GM19351 (cell line): ENCODE measurements at regions not wholly inside any gene's neighbourhood (a gene's known extent, or its start where the extent isn't known, plus 50 kb on each side); places are given as distances from the start of the nearest gene placed in this dataset.
"Not testable (repeated sequence)": the region's sequence is repeated elsewhere in the genome, so short reads cannot be mapped to it uniquely, and the experiment has no call there.

Experiments
- ATAC-seq: cut with Tn5 transposase; IDR thresholded peaks from one replicate; pipeline ENCODE4 v1.9.1; 2021; ENCODE audit warnings: mild to moderate bottlenecking, moderate library complexity; ENCODE audit not compliant: unreplicated experiment

DNA sequence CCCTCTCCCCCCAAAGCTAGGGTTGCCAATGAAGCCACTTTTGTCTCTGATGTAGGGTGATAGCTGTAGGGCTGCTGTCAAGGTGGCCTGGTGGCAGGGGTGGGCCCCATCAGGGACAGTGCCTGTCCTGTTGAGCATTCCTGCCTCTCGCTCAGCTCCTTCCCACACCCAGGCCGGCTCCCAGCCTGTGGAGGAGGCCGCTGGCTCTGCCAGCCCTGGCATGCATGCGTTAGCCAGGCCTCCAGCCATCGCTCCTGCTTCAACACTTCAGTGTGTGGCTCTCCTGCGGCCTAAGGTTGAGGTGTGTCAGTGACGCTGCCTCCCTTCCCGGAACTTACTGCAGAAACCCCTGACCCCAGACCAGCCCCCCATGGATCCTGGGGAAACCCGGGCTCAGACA, 194.5 kb downstream of the TBC1D2B start:
- not testable (repeated sequence) for ATAC-seq

DNA sequence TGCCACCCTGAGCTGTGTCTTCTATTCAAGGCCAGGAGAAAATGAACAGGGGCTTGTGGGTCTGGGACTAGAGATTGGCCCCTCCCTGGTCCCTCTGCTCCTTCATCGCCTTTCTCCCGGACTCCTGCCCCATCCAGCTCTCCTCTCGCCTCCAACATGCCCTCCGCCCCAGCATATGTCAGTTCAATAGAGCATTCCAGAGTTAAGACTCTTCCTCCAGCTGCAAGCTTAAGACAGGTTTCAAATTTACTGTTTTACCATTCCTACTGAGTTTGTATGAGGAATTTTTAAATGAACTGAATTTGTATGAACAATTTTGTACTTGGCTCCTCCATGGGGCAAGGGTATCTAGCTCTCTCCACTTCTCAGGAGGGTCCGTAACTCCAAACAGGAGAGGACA, 195.6 kb downstream of the TBC1D2B start:
- no peak for ATAC-seq

GRCh38 chr15:77881535-77881934, 196.0 kb downstream of the TBC1D2B start:
- not testable (repeated sequence) for ATAC-seq

DNA sequence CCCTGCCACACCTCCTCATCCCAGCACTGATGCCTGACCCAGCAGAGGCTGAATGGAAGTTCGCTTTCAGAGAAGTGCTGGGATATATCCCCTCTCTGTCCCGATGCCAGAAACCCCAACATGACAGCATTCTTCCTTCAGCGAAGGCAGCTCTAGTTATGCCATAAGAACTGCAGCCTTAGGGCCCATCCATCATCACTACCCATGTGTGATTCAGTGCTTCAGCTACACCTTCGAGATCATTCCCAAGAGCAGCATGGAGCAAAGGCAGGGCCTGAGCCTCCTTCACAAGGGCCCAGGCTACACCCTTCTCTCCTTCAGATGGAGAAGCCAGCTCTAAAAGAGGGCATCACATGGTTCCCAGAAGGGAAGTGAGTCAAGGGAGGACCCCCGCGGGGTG, 198.0 kb downstream of the TBC1D2B start:
- not testable (repeated sequence) for ATAC-seq

GRCh38 chr15:77877869-77878577, 199.5 kb downstream of the TBC1D2B start:
- no peak for ATAC-seq

DNA sequence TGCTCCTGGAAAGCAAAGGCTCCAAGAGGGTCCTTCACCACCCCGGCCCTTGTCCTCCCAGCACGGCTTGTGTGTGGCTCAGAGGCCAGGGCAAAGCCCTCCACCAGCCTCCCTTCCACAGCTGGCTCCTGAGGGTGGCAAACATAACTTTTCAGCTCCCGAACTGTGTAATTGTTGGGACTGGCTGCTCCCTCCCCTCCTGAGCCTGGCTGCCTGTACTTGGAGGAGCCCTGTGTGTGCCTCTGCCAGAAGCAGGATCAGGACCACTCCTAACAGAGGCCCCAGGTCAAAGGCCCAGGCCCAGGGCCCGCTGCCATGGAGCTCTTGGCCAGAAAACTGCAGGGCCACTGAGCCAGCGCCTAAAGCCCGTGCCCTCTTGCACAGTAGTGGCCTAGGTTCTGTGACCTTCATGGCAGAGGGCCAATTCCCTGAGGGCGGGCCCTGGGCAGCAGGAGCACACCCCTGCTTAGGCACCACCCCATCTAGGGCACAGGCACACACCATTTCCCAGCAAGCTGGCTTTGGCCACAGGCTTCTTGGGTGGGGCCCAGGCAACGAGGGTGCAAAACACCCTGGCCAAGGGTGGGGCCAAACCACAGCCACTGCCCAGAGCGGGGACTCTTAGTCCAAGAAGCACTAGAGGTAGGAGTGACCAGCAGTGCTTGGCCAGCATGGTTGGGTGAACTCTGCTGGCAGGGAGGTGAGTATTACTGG, 201.2 kb downstream of the TBC1D2B start:
- not testable (repeated sequence) for ATAC-seq

DNA sequence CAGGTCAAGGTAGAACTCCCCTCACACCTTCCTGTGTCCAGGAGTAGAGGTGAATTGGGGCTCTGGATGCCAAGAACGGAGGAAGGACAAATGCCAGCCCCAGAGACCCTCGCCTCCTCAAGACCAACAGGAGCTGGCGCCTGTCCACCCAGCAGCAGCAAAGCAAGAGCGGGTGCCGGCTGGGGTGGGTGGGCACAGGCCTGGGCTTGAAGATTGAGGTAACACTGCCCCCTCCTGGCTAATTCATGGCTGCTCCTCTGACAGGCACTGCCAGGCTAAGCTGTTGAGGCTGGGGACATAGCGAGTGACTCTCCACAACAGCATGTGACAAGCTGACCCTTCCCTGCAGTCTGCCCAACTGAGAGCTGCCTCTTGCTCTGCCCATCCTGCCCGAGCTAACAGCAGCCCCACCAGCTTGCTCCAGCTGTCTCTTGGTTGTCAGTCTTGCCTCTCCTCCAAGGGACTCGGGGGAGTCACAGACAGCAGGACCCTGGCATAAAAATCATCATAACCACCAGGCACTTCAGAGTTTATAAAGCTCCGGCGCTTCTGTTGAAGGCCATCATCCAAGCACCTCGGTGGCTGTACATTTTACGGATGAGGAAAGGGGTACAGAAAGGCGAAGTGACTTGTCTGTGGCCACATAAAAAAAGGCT, 202.3 kb downstream of the TBC1D2B start:
- ATAC-seq: not testable (repeated sequence)

- ATAC-seq: no peak
Observed at GRCh38 chr15:77874063-77874462, 203.4 kb downstream of the TBC1D2B start.

- not testable (repeated sequence) for ATAC-seq
Observed at GRCh38 chr15:77872521-77873425, 204.7 kb downstream of the TBC1D2B start.

DNA sequence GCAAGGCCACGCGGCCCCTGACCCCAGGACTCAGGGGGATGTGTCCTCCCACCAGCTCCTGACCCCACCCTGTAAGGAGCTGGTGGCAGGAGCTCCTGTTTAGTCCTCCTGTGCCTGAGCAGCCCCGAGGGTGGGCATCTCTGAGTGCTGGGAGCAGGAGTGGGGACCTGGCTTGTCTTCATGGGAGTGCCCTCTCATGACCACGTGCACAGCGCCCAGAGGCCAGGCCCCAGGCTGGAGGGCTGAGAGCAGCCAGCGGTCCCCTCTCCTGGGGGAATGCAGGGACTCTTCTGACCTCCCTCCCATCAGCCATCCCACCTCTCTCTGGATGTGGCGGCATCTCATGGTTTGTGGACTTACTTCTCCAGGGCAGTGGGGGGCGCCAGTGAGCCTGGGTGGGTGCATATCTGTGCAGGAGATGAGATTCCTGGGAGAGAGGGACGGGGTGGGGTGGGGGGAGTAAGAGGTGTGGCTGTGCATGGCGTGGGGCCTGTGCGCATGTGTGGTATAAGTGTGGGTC, 205.6 kb downstream of the TBC1D2B start:
- ATAC-seq: no peak

DNA sequence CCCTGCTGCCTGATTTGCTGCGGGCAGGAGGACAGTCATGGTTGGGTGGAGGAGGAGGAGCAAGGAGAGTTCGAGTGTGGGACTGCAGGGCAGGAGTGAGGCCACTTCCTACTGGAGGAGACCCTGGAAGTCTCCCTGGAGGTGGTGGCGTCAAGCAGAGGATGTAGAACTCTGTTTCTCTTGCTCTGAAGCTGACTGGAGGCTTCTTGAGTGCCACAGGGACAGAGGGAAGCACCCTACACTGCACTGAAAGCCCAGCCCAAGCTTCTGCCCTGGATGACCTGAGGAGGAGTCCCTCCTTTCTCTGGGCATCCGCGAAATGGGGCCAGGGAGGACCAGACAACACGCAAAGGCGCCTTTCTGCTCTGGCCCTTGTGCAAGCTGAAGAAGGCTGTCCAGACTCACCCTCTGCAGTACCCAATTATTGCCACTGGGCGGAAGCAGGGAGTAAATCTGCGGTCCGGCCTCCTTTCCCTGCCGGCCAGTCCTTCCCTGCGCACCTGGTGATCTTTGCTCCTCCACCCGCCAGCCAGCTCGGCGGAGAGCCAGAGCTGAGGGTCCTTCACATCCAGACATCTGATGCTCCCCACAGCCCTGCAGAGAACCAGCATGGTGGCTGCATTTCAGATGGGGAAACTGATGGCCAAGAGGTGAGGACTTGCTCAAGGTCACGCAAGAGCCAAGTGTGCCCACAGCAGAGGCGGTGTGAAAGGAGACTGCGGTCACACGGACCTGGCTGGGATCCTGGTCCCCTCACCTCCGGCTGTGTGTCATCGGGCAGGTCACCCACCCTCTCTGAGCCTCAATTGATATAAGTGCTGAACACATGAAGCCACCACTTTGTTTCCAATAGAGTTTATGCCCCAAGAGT, 207.1 kb downstream of the TBC1D2B start:
- peak; percentile 63 for ATAC-seq

DNA sequence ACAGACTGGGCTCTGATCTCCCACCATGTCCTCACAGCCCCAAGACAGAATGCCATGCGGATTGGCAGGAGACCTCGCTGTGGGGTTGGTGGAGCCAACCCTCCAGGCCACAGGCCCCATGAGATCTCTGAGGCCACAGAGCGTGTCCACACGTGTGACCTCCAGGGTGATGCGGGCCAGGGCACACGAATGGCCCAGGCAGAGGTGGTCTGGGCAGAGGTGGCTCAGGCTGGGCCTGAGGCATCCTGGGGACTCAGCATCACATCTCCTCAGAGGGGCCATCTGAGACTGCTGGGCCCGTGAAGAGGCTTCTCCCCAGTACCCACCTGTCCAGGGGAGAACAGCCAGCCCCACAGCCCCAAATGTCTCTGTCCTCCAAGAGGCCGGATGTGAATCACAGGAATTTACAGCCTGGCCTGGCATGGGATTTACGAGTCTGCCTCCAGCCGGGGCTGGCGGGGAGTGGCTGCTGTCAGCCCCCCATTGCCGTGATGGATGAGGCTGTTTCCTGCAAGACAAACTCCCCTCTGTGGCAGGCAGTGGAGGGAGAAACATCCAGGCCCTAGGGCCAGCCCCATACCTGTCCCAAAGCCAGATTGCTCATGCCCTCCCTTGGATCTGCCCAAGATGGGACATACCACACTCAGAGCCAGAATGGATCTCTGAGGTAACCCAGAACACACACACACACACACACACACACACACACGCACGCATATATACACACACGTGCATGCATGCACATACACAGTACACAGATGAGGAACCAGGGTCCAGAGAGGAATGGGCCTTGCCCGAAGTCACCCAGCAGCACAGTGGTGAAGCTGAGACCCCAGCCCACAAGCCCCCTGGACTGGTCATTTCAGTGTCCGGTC, 208.3 kb downstream of the TBC1D2B start:
- no peak for ATAC-seq

DNA sequence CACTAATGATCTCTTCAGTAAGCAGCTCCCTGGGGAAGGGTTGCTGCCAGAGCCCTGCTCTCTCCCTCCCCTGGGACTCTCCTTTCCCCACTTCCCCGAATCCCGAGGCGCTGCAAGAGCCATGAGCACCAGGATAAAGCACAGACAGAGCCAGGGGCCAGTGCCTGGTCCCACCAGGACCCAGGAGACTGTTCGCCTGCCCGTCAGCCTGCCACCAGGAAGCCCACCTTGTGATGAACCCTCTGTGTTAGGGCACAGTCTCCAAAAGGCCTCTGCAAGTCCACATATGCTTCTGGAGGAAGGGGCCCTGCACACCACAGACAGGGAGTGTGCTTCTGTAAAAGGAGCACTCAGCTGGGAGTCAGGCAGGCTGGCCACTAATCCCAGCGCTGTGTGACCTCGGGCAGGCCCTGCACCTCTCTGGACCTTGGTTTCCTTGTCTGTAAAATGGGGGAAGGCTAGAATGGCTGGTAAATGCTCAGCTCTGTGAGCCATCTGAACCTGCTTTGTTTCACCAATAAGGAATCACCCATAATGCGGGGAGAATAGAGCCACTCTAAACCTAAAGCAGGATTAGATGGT, 209.4 kb downstream of the TBC1D2B start:
- not testable (repeated sequence) for ATAC-seq

DNA sequence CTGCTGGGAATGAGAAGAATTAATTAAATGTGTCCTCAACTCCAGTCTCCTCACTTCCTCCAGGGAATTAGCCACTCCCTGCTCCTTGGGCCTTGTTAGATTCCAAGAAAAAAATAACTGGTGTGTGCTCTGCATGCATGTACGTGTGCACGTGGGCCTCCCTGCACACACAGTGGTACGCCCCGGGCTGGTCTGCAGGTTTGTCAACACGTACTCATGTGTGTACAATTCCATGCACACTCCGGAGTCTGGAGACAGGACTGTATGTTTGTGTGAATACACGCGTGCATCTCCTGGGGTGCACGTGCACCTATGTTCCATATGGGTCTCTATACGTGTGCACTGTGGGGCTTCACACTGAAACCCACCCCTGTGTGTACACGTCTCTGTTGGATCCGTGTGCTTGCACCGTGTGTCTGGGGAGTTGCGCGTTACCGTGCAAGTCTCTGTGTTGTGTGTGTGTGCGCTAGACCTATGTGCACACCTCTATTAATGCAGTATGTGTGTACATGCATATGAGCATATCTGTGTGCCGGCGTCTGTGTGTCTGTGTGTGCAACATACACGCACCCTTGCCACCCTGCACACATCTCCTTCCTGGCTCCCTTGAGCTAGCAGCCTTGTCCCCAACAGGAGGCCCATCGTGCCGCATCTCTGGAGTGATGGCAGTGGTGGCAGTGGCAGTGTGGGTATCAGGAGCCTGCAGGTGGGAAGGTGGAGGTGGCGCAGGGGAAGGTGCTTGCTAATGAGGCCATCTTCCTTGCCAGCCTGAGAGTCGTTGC, 210.1 kb downstream of the TBC1D2B start:
- no peak for ATAC-seq

GRCh38 chr15:77866596-77867125, 210.8 kb downstream of the TBC1D2B start:
- no peak for ATAC-seq

GRCh38 chr15:77866186-77866585, 211.3 kb downstream of the TBC1D2B start:
- no peak for ATAC-seq

- ATAC-seq: no peak
Observed at GRCh38 chr15:77865701-77866100, 211.8 kb downstream of the TBC1D2B start.
